Keratinocyte (primary cell): ENCODE measurements at regions not wholly inside any gene's neighbourhood (a gene's known extent, or its start where the extent isn't known, plus 50 kb on each side); places are given as distances from the start of the nearest gene placed in this dataset.

Experiments
- DNase-seq: peaks from one replicate; pipeline ENCODE4 v3.0.0-alpha.2; 2011; ENCODE audit warnings: low read depth, missing footprints, low spot score
- FAIRE-seq: peaks from 2 replicates; lab custom pipeline; 2011; peaks lifted over from hg19 to GRCh38; lab: Jason Lieb, UNC
- H2AFZ ChIP-seq: 2 replicates; pipeline ENCODE4 v1.6.0; 2012; ENCODE audit warnings: low read length, control low read depth, inconsistent platforms; ENCODE audit not compliant: control insufficient read depth
- H3K27ac ChIP-seq: 2 replicates; pipeline ENCODE4 v1.5.1; 2011; ENCODE audit warnings: low read length; ENCODE audit not compliant: control insufficient read depth, insufficient read depth
- H3K27me3 ChIP-seq: 3 replicates; pipeline ENCODE4 v1.6.0; 2011; ENCODE audit warnings: low read length; ENCODE audit not compliant: control insufficient read depth, insufficient read depth; ENCODE audit errors: extremely low read depth
- H3K36me3 ChIP-seq, 2 experiments: 2 replicates in 1 of 2; 3 replicates in 1 of 2; pipeline ENCODE4 v1.5.1; 2011; ENCODE audit warnings: low read length in 2 of 2, mild to moderate bottlenecking in 1 of 2; ENCODE audit not compliant: control insufficient read depth in 2 of 2, insufficient read depth in 2 of 2; ENCODE audit errors: extremely low read depth in 1 of 2
- H3K4me1 ChIP-seq: 3 replicates; pipeline ENCODE4 v1.5.1; 2011; ENCODE audit warnings: low read length; ENCODE audit not compliant: control insufficient read depth, insufficient read depth; ENCODE audit errors: extremely low read depth
- H3K4me2 ChIP-seq: 3 replicates; pipeline ENCODE4 v1.6.0; 2011; ENCODE audit warnings: low read depth, low read length; ENCODE audit not compliant: control insufficient read depth, insufficient read depth; ENCODE audit errors: extremely low read depth
- H3K4me3 ChIP-seq, 3 experiments: fragments of 200-600 bp in 1 of 3; sonication (generic) in 1 of 3; 2 replicates in 2 of 3; 3 replicates in 1 of 3; pipeline ENCODE4 v1.5.1; 2011 to 2016; ENCODE audit warnings: low read length in 3 of 3, mild to moderate bottlenecking in 3 of 3, control low read depth in 2 of 3, inconsistent platforms in 1 of 3, low read depth in 1 of 3, mixed read lengths in 1 of 3, mixed run types in 1 of 3, moderate library complexity in 1 of 3; ENCODE audit not compliant: control insufficient read depth in 2 of 3, insufficient read depth in 2 of 3; ENCODE audit errors: extremely low read depth in 1 of 3
- H3K79me2 ChIP-seq: 2 replicates; pipeline ENCODE4 v1.6.0; 2012; ENCODE audit warnings: low read length; ENCODE audit not compliant: control insufficient read depth, insufficient read depth
- H3K9ac ChIP-seq: 3 replicates; pipeline ENCODE4 v1.6.0; 2011; ENCODE audit warnings: low read length; ENCODE audit not compliant: control insufficient read depth, insufficient read depth; ENCODE audit errors: extremely low read depth
- H3K9me1 ChIP-seq: 3 replicates; pipeline ENCODE4 v1.6.0; 2011; ENCODE audit warnings: low read length; ENCODE audit not compliant: control insufficient read depth, insufficient read depth; ENCODE audit errors: extremely low read depth
- H3K9me3 ChIP-seq: 2 replicates; pipeline ENCODE4 v1.5.1; 2012; ENCODE audit warnings: low read depth, low read length; ENCODE audit not compliant: control insufficient read depth
- H4K20me1 ChIP-seq: 3 replicates; pipeline ENCODE4 v1.6.0; 2011; ENCODE audit warnings: low read length; ENCODE audit not compliant: control insufficient read depth, insufficient read depth; ENCODE audit errors: extremely low read depth
- CTCF ChIP-seq, 3 experiments: IDR thresholded peaks in 1 of 3; conservative IDR thresholded peaks in 1 of 3; optimal IDR thresholded peaks in 1 of 3; 2 replicates in 2 of 3; 3 replicates in 1 of 3; pipeline versions ENCODE3 to v1.5.1; 2011; ENCODE audit warnings: low read length in 3 of 3, mild to moderate bottlenecking in 3 of 3, moderate library complexity in 2 of 3, control low read depth in 1 of 3, inconsistent platforms in 1 of 3; ENCODE audit not compliant: insufficient read depth in 2 of 3; ENCODE audit errors: extremely low read depth in 1 of 3
- EZH2 ChIP-seq: IDR thresholded peaks from one replicate; pipeline ENCODE4 v1.6.1; 2012; ENCODE audit warnings: inconsistent platforms, mild to moderate bottlenecking, low read length, moderate library complexity
- dilution Hi-C: fragments of 300-500 bp; cut with MboI; formaldehyde crosslinking; loops from one replicate; pipeline ENCODE4 v1.7.0; 2020; ENCODE audit warnings: low sequenced_read_pairs; ENCODE audit not compliant: extremely low pct_ligation_motif_present

- no peak for DNase-seq
- Histone ChIP-seq H3K4me2 (no peak overlapping the region), H3K9me3 (no peaks in the 10 kb centered on the region), H3K9ac (no peak overlapping the region), H4K20me1 (no peaks in the 10 kb centered on the region), H3K79me2 (no peaks in the 10 kb centered on the region), H3K36me3 (no peaks in the 10 kb centered on the region), H2AFZ (no peak overlapping the region), H3K9me1 (no peaks in the 10 kb centered on the region), H3K27me3 (peaks cover 12% of the 10 kb centered on the region), H3K4me1 (no peaks in the 10 kb centered on the region), H3K27ac (no peak overlapping the region), H3K4me3 (no peak overlapping the region)
- no peak for TF ChIP-seq CTCF (optimal IDR thresholded peaks at IDR 0.05 in 1 of 3, IDR thresholded peaks at IDR 0.05 in 1 of 3, conservative IDR thresholded peaks at IDR 0.05 in 1 of 3; ENCODE audit: extremely low read depth in 1 of 3, insufficient read depth in 2 of 3, low read length in 3 of 3)
- no peak for TF ChIP-seq EZH2
- FAIRE-seq, result no peak
- dilution Hi-C loops, result no loop called here
Measured at GRCh38 chr2:242022550-242023290, 153.2 kb downstream of the RTP5 start.

- Histone ChIP-seq H3K4me1 (no peaks in the 10 kb centered on the region), H4K20me1 (no peaks in the 10 kb centered on the region), H3K27me3 (peaks cover 12% of the 10 kb centered on the region), H3K36me3 (no peaks in the 10 kb centered on the region), H3K9me3 (no peaks in the 10 kb centered on the region), H3K79me2 (no peaks in the 10 kb centered on the region), H3K4me2 (no peak overlapping the region), H3K27ac (no peak overlapping the region), H3K9ac (no peak overlapping the region), H2AFZ (no peak overlapping the region), H3K9me1 (no peaks in the 10 kb centered on the region), H3K4me3 (no peak overlapping the region)
- DNase-seq, result no peak
- dilution Hi-C loops, result no loop called here
- FAIRE-seq, result no peak
- TF ChIP-seq EZH2, result no peak
- no peak for TF ChIP-seq CTCF (optimal IDR thresholded peaks at IDR 0.05 in 1 of 3, IDR thresholded peaks at IDR 0.05 in 1 of 3, conservative IDR thresholded peaks at IDR 0.05 in 1 of 3; ENCODE audit: extremely low read depth in 1 of 3, insufficient read depth in 2 of 3, low read length in 3 of 3)
Measured at GRCh38 chr2:242024751-242025355, 155.3 kb downstream of the RTP5 start.
